Ishikawa (cell line): ENCODE measurements at regions not wholly inside any gene's neighbourhood (a gene's known extent, or its start where the extent isn't known, plus 50 kb on each side); places are given as distances from the start of the nearest gene placed in this dataset.

Experiments used
- FOXM1 ChIP-seq: IDR thresholded peaks from 2 replicates; pipeline ENCODE4 v1.6.1; 2012; ENCODE audit warnings: low read depth, borderline replicate concordance
- USF1 ChIP-seq: IDR thresholded peaks from 2 replicates; pipeline ENCODE4 v1.6.1; 2012
- TF ChIP-seq, protein P1 (sequence below): IDR thresholded peaks from 2 replicates; pipeline ENCODE4 v1.6.1; 2012; ENCODE audit warnings: low read depth, mild to moderate bottlenecking

- TF ChIP-seq, protein P1, sequence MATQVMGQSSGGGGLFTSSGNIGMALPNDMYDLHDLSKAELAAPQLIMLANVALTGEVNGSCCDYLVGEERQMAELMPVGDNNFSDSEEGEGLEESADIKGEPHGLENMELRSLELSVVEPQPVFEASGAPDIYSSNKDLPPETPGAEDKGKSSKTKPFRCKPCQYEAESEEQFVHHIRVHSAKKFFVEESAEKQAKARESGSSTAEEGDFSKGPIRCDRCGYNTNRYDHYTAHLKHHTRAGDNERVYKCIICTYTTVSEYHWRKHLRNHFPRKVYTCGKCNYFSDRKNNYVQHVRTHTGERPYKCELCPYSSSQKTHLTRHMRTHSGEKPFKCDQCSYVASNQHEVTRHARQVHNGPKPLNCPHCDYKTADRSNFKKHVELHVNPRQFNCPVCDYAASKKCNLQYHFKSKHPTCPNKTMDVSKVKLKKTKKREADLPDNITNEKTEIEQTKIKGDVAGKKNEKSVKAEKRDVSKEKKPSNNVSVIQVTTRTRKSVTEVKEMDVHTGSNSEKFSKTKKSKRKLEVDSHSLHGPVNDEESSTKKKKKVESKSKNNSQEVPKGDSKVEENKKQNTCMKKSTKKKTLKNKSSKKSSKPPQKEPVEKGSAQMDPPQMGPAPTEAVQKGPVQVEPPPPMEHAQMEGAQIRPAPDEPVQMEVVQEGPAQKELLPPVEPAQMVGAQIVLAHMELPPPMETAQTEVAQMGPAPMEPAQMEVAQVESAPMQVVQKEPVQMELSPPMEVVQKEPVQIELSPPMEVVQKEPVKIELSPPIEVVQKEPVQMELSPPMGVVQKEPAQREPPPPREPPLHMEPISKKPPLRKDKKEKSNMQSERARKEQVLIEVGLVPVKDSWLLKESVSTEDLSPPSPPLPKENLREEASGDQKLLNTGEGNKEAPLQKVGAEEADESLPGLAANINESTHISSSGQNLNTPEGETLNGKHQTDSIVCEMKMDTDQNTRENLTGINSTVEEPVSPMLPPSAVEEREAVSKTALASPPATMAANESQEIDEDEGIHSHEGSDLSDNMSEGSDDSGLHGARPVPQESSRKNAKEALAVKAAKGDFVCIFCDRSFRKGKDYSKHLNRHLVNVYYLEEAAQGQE, result no peak
- no peak for TF ChIP-seq FOXM1
- TF ChIP-seq USF1, result no peak
These were observed 160.6 kb upstream of the ADO start for GRCh38 chr10:62643606-62644587.
